H1 (cell line): ENCODE measurements at regions not wholly inside any gene's neighbourhood (a gene's known extent, or its start where the extent isn't known, plus 50 kb on each side); places are given as distances from the start of the nearest gene placed in this dataset.

ENCODE experiments used
- CTCF ChIA-PET: fragments of 300-600 bp; sonication (Branson Sonifier 250); formaldehyde crosslinking; loops from one replicate; lab custom pipeline; 2021; ENCODE audit not compliant: partially characterized antibody; lab: Charles Lee
- POLR2A ChIA-PET: fragments of 300-600 bp; sonication (Branson Sonifier 250); formaldehyde crosslinking; loops from one replicate; lab custom pipeline; 2021; ENCODE audit warnings: inconsistent platforms; ENCODE audit not compliant: partially characterized antibody; lab: Charles Lee
- DNase-seq, 2 experiments: peaks; one replicate each; pipeline versions ENCODE4 v3.0.0 to v3.0.0-alpha.2; 2010 to 2022; ENCODE audit warnings: low spot score in 2 of 2, low read depth in 1 of 2, mixed read lengths in 1 of 2
- FAIRE-seq: peaks from 2 replicates; lab custom pipeline; 2011; peaks lifted over from hg19 to GRCh38; lab: Jason Lieb, UNC
- H2AFZ ChIP-seq: 2 replicates; pipeline ENCODE4 v1.8.1; 2012; ENCODE audit warnings: low read length, inconsistent platforms
- H2AK5ac ChIP-seq: 2 replicates; pipeline ENCODE4 v1.6.1; 2013; ENCODE audit warnings: low read depth, low read length
- H2BK120ac ChIP-seq: replicated peaks from 2 replicates; pipeline ENCODE3; 2013; ENCODE audit warnings: low read depth, low read length, inconsistent platforms
- H2BK12ac ChIP-seq: 2 replicates; pipeline ENCODE4 v1.6.1; 2013; ENCODE audit warnings: low read depth, low read length
- H2BK15ac ChIP-seq: 2 replicates; pipeline ENCODE4 v1.6.1; 2013; ENCODE audit warnings: low read length
- H2BK20ac ChIP-seq: 2 replicates; pipeline ENCODE4 v1.6.1; 2013; ENCODE audit warnings: low read length
- H2BK5ac ChIP-seq: 2 replicates; pipeline ENCODE4 v1.6.1; 2013; ENCODE audit warnings: low read depth, low read length
- H3K14ac ChIP-seq: 2 replicates; pipeline ENCODE4 v1.6.1; 2013; ENCODE audit warnings: inconsistent platforms; ENCODE audit not compliant: insufficient read length
- H3K18ac ChIP-seq: 2 replicates; pipeline ENCODE4 v1.6.1; 2013; ENCODE audit warnings: low read length; ENCODE audit errors: extremely low read depth
- H3K23ac ChIP-seq: 2 replicates; pipeline ENCODE4 v1.6.1; 2013; ENCODE audit warnings: inconsistent platforms; ENCODE audit not compliant: insufficient read length
- H3K23me2 ChIP-seq: 2 replicates; pipeline ENCODE4 v1.6.1; 2013; ENCODE audit warnings: low read depth, low read length
- H3K27ac ChIP-seq: 2 replicates; pipeline ENCODE4 v1.6.1; 2011; ENCODE audit warnings: low read depth, low read length, inconsistent platforms
- H3K27me3 ChIP-seq, 4 experiments: replicated peaks in 1 of 4; 1 replicate in 1 of 4; 2 replicates in 3 of 4; pipeline versions ENCODE4 v1.6.1 to v1.8.1; 2011 to 2013; ENCODE audit warnings: low read length in 3 of 4, mild to moderate bottlenecking in 3 of 4, inconsistent platforms in 2 of 4, mixed read lengths in 2 of 4, moderate library complexity in 1 of 4; ENCODE audit not compliant: control insufficient read depth in 3 of 4, insufficient read depth in 3 of 4; ENCODE audit errors: extremely low read depth in 1 of 4
- H3K36me3 ChIP-seq, 4 experiments: 2 replicates each; pipeline versions ENCODE4 v1.6.1 to v1.8.1; 2011 to 2013; ENCODE audit warnings: mild to moderate bottlenecking in 4 of 4, low read length in 3 of 4, moderate library complexity in 2 of 4, control low read depth in 1 of 4, inconsistent platforms in 1 of 4; ENCODE audit not compliant: insufficient read depth in 4 of 4, control insufficient read depth in 2 of 4
- H3K4ac ChIP-seq: replicated peaks from 2 replicates; pipeline ENCODE3; 2013; ENCODE audit warnings: low read length, low read depth, mixed read lengths, inconsistent platforms; ENCODE audit not compliant: insufficient read length
- H3K4me1 ChIP-seq, 4 experiments: replicated peaks in 1 of 4; 1 replicate in 1 of 4; 2 replicates in 3 of 4; pipeline versions ENCODE4 v1.6.1 to v1.8.1; 2011 to 2013; ENCODE audit warnings: low read length in 3 of 4, inconsistent platforms in 2 of 4, mixed read lengths in 1 of 4; ENCODE audit not compliant: insufficient read depth in 4 of 4, control insufficient read depth in 3 of 4
- H3K4me2 ChIP-seq, 2 experiments: 2 replicates each; pipeline versions ENCODE4 v1.6.1 to v1.8.1; 2011 to 2013; ENCODE audit warnings: low read depth in 2 of 2, low read length in 2 of 2, control low read depth in 1 of 2, inconsistent platforms in 1 of 2, mild to moderate bottlenecking in 1 of 2; ENCODE audit not compliant: insufficient read depth in 1 of 2
- H3K4me3 ChIP-seq, 4 experiments: fragments of 200-600, 300-600 bp in 1 of 4; sonication (generic), shearing (Covaris generic), sonication (Bioruptor Twin) in 1 of 4; 2 replicates each; pipeline versions ENCODE4 v1.5.1 to v1.8.1; 2011 to 2016; ENCODE audit warnings: low read length in 4 of 4, low read depth in 3 of 4, control low read depth in 2 of 4, inconsistent platforms in 2 of 4, mild to moderate bottlenecking in 2 of 4, mixed read lengths in 1 of 4, moderate library complexity in 1 of 4; ENCODE audit not compliant: insufficient read depth in 2 of 4; ENCODE audit errors: extremely low read depth in 1 of 4
- H3K56ac ChIP-seq: replicated peaks from 2 replicates; pipeline ENCODE3; 2013; ENCODE audit warnings: low read depth, mild to moderate bottlenecking, mixed read lengths, low read length, inconsistent platforms; ENCODE audit not compliant: insufficient read length
- H3K79me1 ChIP-seq: 2 replicates; pipeline ENCODE4 v1.6.1; 2013; ENCODE audit warnings: low read depth, low read length, control low read depth
- H3K79me2 ChIP-seq, 2 experiments: 2 replicates each; pipeline versions ENCODE4 v1.6.1 to v1.8.1; 2012 to 2013; ENCODE audit warnings: low read length in 2 of 2, mild to moderate bottlenecking in 2 of 2, inconsistent platforms in 1 of 2; ENCODE audit not compliant: insufficient read depth in 2 of 2, control insufficient read depth in 1 of 2
- H3K9ac ChIP-seq, 4 experiments: replicated peaks in 1 of 4; 1 replicate in 1 of 4; 2 replicates in 3 of 4; pipeline versions ENCODE4 v1.6.1 to v1.8.1; 2011 to 2013; ENCODE audit warnings: low read depth in 3 of 4, low read length in 3 of 4, control low read depth in 2 of 4, mild to moderate bottlenecking in 2 of 4, moderate library complexity in 2 of 4, inconsistent platforms in 1 of 4; ENCODE audit errors: extremely low read depth in 1 of 4
- H3K9me3 ChIP-seq, 2 experiments: 2 replicates each; pipeline versions ENCODE4 v1.6.1 to v1.8.1; 2012 to 2013; ENCODE audit warnings: mild to moderate bottlenecking in 2 of 2, moderate library complexity in 2 of 2, control low read depth in 1 of 2, inconsistent platforms in 1 of 2, low read depth in 1 of 2, low read length in 1 of 2, mixed read lengths in 1 of 2; ENCODE audit not compliant: insufficient read depth in 2 of 2
- H4K20me1 ChIP-seq, 2 experiments: replicated peaks in 1 of 2; 2 replicates each; pipeline versions ENCODE3 to v1.8.1; 2011 to 2013; ENCODE audit warnings: inconsistent platforms in 2 of 2, low read length in 2 of 2, mild to moderate bottlenecking in 1 of 2; ENCODE audit not compliant: insufficient read depth in 2 of 2, control insufficient read depth in 1 of 2
- H4K5ac ChIP-seq: 2 replicates; pipeline ENCODE4 v1.6.1; 2013; ENCODE audit warnings: low read length, low read depth, mixed read lengths, inconsistent platforms; ENCODE audit not compliant: insufficient read length
- H4K8ac ChIP-seq: 2 replicates; pipeline ENCODE4 v1.8.0; 2013; ENCODE audit warnings: mild to moderate bottlenecking, moderate library complexity, low read length, inconsistent platforms; ENCODE audit not compliant: insufficient read depth; ENCODE audit errors: extremely low read depth
- H4K91ac ChIP-seq: replicated peaks from 2 replicates; pipeline ENCODE3; 2013; ENCODE audit warnings: low read length, mixed read lengths, inconsistent platforms; ENCODE audit not compliant: insufficient read length
- ASH2L ChIP-seq: fragments of 200-600, 300-600 bp; sonication (generic); IDR thresholded peaks from one replicate; pipeline ENCODE4 v1.7.1; 2017; ENCODE audit warnings: low read length
- CBX5 ChIP-seq: fragments of 300-800, 300-1000 bp; sonication (generic); IDR thresholded peaks from 2 replicates; pipeline ENCODE4 v1.7.1; 2016; ENCODE audit warnings: antibody characterized with exemption, low read length, low read depth
- CBX8 ChIP-seq: fragments of 300-800, 300-1000 bp; sonication (generic); IDR thresholded peaks from 2 replicates; pipeline ENCODE4 v1.7.1; 2016; ENCODE audit warnings: low read depth, low read length, borderline replicate concordance
- CHD1 ChIP-seq: IDR thresholded peaks from 2 replicates; pipeline ENCODE4 v1.6.1; 2012; ENCODE audit warnings: low read depth, low read length, improper control_type of control experiment
- E2F6 ChIP-seq: IDR thresholded peaks from 2 replicates; pipeline ENCODE4 v1.6.1; 2012; ENCODE audit warnings: inconsistent platforms
- SUZ12 ChIP-seq: fragments of 200-600 bp; sonication (generic); IDR thresholded peaks from 2 replicates; pipeline ENCODE4 v1.6.1; 2012; ENCODE audit warnings: mild to moderate bottlenecking, inconsistent platforms, low read length, moderate library complexity, mixed read lengths
- WGBS, 2 experiments: shearing (Covaris generic) in 1 of 2; methylation state at CpG; one replicate each; pipeline versions ENCODE4 v1.1.6 to v1.1.7; 2013 to 2015; ENCODE audit warnings: low lambda C conversion rate in 2 of 2, mixed read lengths in 2 of 2, inconsistent platforms in 1 of 2, low coverage in 1 of 2, missing lambda C conversion rate in 1 of 2; ENCODE audit not compliant: insufficient replicate concordance in 2 of 2, insufficient coverage in 1 of 2, insufficient read length in 1 of 2; ENCODE audit errors: extremely low coverage in 1 of 2, missing lambda C conversion rate in 1 of 2; 5-methylcytosine and 5-hydroxymethylcytosine counted together

DNA sequence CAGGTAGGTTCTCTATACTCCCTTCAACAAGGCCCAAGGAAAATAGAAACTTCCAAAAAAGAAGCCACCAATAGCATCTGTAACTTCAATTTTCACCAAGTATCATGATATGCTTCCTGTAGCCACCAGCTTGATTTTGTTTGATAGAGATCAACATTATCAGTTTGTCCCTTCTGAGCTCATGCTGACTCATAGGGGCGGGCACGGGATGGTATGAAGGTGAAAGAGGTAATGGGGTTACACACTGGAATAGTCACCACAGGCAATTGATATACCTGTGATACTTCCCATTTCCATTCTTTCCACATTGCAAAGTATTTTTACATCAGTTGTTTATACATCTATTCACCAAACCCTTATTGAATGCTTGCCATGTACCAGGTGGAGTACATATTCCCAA is 134.1 kb downstream of the KCNA5 start:
- Histone ChIP-seq H3K4me3 (no peak overlapping the region), H3K79me1 (no peaks in the 10 kb centered on the region), H3K9me3 (no peaks in the 10 kb centered on the region), H3K79me2 (no peaks in the 10 kb centered on the region), H3K4ac (no peak overlapping the region), H2BK15ac (no peak overlapping the region), H3K9ac (no peak overlapping the region), H2BK120ac (no peak overlapping the region), H3K27ac (no peak overlapping the region), H2BK20ac (no peak overlapping the region), H2AK5ac (no peak overlapping the region), H2BK5ac (no peak overlapping the region), H3K36me3 (peaks cover 0 to 4% (median 0%) of the 10 kb centered on the region in 4 experiments; a peak in 1 of 8 replicates), H3K4me1 (no peaks in the 10 kb centered on the region), H4K8ac (no peak overlapping the region), H4K91ac (no peak overlapping the region), H3K18ac (no peak overlapping the region), H3K4me2 (no peak overlapping the region), H4K5ac (no peak overlapping the region), H3K23ac (no peak overlapping the region), H2BK12ac (no peak overlapping the region), H4K20me1 (no peaks in the 10 kb centered on the region), H3K14ac (no peak overlapping the region), H3K27me3 (0 out of 7 replicates have a peak, but pooled peaks cover 0 to 2% (median 0%) of the 10 kb centered on the region in 4 experiments), H3K23me2 (no peaks in the 10 kb centered on the region), H2AFZ (no peak overlapping the region), H3K56ac (no peak overlapping the region)
- DNase-seq (no peak), FAIRE-seq (no peak)
- no peak for TF ChIP-seq CBX5
- no peak for TF ChIP-seq ASH2L
- TF ChIP-seq SUZ12: no peak
- no peak for TF ChIP-seq CHD1
- TF ChIP-seq CBX8: no peak
- no peak for TF ChIP-seq E2F6
- CTCF ChIA-PET: interaction anchor here (1.0 to 1.1 kb wide), 2 partner anchors 14 to 21 kb away, joined by 3 read pairs; no protein-coding TSS in a partner anchor
- POLR2A ChIA-PET: no interaction called here
- WGBS, 2 experiments: 95% methylated on average over 2 of the region's 2 CpGs; no CpG with 5 or more reads in 1 of the 2 experiments
